ENCODE measurements at regions not wholly inside any gene's neighbourhood (a gene's known extent, or its start where the extent isn't known, plus 50 kb on each side); places are given as distances from the start of the nearest gene placed in this dataset.

DNA sequence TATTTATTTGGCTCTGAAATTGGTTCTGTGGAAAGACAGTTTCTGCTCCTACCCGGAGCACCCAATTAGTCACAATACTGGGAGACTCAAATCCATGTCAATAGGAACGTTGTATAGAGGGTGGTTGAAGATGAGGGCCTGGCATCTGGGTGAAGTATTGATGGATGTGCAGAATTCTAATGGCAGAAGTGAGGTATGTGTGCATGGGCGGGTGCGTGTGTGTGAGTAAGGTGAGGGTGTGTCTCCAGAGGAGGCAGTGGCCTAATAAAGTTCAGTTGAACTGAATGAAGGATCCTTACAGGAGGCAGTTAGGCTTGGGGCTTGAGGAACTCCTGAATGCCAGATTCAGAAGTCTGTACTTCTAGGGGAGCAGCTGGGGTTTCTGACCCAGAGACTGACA is 71.8 kb upstream of the B3GAT1 start:
- no peak for TF ChIP-seq EZH2 (IDR thresholded peaks at IDR 0.05; ENCODE audit: borderline replicate concordance, insufficient read depth, low read depth, low read length, poor library complexity, severe bottlenecking)
- TF ChIP-seq, protein P1, sequence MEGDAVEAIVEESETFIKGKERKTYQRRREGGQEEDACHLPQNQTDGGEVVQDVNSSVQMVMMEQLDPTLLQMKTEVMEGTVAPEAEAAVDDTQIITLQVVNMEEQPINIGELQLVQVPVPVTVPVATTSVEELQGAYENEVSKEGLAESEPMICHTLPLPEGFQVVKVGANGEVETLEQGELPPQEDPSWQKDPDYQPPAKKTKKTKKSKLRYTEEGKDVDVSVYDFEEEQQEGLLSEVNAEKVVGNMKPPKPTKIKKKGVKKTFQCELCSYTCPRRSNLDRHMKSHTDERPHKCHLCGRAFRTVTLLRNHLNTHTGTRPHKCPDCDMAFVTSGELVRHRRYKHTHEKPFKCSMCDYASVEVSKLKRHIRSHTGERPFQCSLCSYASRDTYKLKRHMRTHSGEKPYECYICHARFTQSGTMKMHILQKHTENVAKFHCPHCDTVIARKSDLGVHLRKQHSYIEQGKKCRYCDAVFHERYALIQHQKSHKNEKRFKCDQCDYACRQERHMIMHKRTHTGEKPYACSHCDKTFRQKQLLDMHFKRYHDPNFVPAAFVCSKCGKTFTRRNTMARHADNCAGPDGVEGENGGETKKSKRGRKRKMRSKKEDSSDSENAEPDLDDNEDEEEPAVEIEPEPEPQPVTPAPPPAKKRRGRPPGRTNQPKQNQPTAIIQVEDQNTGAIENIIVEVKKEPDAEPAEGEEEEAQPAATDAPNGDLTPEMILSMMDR (IDR thresholded peaks at IDR 0.05), result no peak
